ENCODE measurements at regions not wholly inside any gene's neighbourhood (a gene's known extent, or its start where the extent isn't known, plus 50 kb on each side); places are given as distances from the start of the nearest gene placed in this dataset.

DNA sequence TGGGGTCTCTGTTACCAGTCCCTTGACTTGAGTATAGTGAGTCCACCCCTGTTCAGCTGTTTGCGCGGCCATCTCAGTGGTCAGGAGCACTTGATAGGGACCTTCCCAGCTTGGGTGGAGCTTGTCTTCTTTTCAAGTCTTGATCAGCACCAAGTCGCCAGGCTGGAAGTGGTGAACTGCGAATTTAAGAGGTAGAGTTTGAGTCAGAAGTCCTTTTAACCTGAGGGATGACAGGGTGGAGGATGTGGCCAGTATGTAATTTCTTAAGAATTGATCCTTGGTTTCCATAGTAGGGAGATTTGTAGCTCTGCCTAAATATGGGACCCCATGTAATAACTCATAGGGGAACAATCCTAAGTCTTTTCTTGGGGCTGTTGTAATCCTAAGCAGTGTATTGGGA lies 86.3 kb upstream of the XCR1 start:
- no peak for DNase-seq (ENCODE audit: low spot score)

DNA sequence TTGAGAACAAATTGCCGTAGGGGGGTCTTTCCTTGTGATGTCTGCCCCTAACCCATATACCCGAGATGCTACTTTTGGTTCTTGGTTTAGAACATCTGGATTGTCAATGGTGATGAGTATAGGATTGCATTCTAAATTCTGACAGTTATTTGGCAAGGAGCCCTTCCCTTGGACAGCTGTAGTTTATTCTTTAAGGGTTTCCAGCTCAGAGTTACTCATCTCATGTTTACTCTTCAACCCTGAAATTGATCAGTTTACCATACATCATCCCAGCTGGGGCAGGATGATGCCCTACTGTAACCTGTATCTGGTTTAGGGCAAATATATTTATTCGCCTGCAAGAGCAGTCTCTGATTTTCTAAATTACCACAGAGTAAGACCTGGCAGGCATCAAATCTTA lies 85.7 kb upstream of the XCR1 start:
- DNase-seq (ENCODE audit: low spot score): no peak

- no peak for DNase-seq (ENCODE audit: low spot score)
Observed at GRCh38 chr3:46112296-46112695, 85.0 kb upstream of the XCR1 start.

DNA sequence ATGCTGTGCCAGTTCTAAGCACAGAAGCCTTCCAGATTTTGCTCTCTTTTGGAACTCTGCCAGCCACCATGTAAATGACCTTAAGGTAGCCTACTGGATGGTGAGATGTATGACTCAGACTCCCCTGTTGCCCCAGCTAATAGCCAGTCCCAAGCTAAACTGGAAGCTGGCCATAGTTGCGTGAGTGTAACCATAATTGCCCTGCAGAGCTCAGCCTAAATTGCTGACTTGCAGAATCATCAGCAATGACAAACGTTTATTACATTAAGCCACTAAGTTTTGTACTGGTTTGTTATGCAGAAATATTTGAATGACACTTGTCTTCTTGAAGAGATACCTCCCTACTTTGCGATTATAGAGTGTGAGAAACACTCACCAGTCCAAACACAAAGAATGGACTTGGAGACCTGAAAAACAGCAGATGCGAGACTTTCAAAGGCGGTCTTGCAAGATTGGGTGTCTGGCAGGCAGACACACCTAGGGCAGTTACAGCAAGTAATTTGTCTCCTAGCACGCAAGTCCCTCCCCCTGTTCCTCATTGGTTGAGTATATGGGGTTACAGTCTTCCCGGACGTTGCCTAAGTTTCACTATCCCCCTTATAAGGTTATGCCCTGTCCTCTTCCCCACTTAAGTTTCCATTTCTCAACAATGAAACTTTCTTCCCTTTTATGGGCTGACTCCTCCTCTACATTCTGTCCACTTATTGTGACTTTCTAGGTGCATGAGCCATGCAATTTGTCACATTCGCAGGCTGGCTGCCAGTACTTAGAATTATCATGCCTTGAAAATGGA lies 83.6 kb upstream of the XCR1 start:
- DNase-seq (ENCODE audit: low spot score): no peak

DNA sequence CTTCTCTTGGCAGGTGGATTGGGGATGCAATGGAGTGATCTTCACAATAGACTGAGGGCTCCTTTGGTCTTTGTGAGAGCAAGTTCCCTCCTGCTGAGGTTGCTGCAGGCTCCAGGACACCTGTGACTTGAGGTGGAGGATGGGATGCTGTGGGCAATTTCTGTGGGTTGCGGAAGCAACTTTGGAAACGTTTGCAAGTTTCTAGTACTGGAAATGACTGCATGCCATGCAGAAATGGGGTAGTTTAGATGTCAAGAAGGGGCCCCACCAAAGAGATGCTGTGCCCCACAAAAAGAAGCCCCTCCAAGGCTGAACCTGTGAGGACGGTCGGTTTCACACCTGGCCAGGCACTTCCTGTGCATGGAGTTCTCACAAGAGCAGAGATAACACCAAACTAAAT lies 80.4 kb upstream of the XCR1 start:
- DNase-seq (ENCODE audit: low spot score): no peak

DNA sequence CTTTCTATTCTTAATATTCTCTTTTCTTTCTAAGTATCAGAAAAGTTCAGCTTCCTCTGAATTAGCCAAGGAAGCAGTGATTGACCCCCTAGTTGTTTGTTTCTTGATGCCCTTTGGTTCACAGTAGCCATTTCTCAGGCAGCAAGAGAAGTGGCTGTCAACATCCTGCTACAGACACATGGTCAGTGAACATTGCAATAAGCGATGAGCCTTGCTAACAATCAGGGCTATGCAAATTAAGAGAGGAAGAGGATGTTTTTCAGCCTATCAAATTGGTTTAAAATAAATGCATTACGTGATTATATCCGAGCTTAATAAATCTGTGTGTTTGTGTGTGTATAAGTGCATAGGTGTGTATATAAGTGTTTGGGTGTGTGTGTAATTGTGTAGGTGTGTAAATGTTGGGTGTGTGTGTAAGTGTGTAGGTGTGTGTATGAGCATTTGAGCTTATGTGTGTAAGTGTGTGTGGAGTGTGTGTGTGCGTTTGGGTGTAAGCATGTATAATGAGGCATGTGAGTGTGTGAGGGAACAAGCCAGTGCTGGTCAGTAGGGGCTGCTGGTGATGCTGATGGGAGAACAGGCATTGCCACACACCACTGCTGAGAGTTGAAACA lies 78.1 kb upstream of the XCR1 start:
- DNase-seq (ENCODE audit: low spot score): no peak

GRCh38 chr3:46104706-46105105 lies 77.4 kb upstream of the XCR1 start:
- no peak for DNase-seq (ENCODE audit: low spot score)

DNA sequence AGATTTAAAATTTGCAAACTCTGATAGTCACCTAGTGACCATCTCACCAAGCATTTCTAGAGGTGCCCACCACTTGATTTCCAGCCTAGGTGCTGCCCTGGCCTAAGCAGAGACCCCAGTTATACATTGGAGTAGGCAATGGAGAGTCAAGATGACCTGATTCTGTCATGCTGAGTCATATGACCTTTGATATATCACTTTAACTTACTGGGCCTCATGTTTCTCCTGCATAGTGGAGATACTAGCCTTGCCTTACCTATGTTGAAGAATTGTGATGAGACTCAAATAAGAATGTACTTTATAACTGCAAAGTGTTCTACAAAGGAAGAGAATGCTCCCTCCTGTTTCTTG lies 75.5 kb upstream of the XCR1 start:
- DNase-seq (ENCODE audit: low spot score): no peak

DNA sequence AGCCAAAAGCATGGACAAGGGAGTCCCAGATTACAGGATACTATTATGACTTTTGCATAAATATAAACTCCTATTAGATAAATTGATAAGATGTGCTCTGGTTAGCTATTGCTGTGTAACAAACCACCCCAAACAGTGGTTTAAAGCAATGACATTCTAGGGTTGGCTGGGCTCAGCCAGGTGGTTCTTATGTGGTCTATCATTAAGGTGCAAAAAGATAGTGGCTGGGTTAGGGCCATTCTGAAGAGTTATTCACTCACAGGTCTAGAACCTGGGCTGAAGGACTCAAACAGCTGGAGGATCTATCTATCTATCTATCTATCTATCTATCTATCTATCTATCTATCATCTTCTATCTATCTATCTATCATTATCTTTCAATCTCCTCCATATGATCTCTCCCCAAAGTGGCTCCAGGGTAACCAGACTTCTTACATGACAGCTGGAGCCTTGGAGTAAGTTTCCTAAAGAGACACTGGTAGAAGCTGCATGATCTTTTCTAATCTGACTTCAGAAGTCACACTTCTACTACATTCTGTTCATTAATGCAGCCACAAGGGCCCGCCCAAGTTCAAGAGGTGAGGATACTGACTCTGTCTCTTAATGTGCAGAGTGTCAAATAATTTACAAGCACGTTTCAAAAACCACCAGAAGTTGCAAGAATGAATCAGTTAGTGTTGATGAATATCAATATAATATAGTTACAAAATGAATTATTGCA lies 74.9 kb upstream of the XCR1 start:
- DNase-seq (ENCODE audit: low spot score): no peak

DNA sequence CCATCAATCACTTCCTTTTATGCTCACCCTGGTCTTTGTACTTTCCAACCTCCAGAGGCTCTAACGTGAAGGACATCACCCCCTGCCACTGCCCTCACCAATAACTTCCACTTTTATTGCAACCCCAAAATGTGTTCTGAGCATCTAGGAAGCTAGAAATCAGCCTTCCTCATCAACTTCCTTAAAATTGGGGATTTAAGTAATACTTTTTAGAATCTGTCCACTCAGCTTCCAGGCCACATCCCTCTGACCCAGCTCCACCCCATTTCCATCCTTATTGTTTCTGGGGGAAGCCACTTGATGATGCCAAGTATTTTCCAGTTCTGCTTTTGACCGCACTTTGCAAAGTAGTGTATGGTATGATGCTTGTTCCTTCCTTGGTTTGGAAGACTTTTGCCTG lies 73.5 kb upstream of the XCR1 start:
- no peak for DNase-seq (ENCODE audit: low spot score)

DNA sequence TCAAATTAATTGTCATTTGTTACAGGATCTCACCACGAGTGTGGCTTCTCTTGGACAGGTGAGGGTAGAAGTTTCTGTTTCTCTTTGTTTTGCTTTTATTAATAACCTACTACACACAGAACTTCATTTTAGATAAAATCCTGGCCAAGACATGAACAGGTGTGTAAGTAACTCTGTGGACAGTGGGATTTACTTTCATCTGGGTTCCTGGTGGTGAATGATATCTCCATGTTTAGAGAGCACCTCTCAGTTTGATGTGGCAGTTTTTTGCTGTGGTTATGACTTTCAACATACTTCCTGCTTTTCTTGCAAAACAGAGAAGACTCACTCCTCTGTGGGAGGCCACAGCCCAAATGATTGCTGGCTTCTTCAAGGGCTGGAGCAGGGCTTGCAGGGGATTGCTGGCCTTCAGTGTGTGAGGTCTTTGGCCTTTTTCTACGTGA lies 71.1 kb upstream of the XCR1 start:
- no peak for DNase-seq (ENCODE audit: low spot score)

DNA sequence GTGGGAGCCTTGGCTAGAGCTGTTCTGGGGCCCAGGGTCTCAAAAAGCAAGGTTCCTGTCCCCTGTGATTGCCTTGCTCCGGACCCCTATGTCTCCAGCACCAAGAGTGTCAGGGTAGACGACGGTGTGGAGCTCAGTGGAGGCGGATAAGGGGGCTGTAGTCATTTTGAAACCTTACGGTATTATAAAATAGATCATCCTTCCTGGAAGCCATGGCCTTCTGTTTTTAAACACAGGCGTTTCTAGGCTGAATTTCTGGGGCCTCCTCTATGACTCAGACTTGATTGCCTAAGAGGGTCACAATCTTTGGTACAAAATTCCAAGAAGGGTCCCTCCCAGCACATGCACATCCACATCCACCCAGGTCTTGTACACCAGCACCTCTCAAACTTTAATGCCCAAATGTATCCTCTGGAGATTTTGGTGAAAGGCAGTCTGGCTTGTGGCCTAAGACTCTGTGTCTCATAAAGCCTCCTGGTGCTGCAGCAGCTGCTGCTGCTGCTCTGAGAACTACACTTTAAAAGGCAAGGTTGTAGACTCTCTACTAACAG lies 70.5 kb upstream of the XCR1 start:
- DNase-seq (ENCODE audit: low spot score): no peak

GRCh38 chr3:46096781-46097180 lies 69.5 kb upstream of the XCR1 start:
- no peak for DNase-seq (ENCODE audit: low spot score)

- DNase-seq (ENCODE audit: low spot score): no peak
Observed at GRCh38 chr3:46096336-46096735, 69.1 kb upstream of the XCR1 start.

DNA sequence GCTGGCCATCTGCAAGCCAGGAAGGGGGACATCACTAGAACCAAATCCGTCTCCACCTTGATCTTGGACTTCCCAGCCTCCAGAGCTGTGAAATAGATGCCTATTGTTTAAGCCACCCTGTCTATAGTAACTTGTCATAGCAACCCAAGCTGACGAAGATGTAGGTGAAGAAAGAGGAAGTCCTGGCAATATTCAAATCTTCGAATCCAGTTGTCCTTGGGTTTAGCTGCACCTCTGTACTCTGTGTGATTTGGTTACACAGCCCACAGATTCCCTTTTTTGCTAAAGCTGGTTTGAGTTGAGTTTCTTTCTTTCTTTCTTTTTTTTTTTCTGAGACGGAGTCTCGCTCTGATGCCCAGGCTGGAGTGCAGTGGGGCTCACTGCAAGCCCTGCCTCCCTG lies 68.0 kb upstream of the XCR1 start:
- no peak for DNase-seq (ENCODE audit: low spot score)

DNA sequence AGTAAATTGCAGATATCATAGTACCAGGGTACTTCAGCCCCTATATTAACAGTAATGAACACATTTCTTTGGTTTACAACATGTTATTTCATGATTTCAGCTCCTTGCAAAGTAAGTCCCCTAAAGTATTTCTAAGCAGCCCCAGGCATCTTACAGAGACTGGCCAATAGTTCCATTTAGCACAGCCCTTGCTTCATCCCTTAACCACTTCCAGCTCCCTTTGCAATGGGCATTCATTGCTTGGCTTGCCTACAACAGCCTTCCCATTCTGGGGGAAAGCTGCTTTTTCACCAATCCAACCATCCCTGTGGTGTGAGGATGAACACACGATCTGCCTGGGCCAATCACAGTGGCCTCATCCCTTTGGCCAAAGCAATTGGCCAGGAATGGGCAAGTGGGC lies 67.2 kb upstream of the XCR1 start:
- DNase-seq (ENCODE audit: low spot score): no peak

DNA sequence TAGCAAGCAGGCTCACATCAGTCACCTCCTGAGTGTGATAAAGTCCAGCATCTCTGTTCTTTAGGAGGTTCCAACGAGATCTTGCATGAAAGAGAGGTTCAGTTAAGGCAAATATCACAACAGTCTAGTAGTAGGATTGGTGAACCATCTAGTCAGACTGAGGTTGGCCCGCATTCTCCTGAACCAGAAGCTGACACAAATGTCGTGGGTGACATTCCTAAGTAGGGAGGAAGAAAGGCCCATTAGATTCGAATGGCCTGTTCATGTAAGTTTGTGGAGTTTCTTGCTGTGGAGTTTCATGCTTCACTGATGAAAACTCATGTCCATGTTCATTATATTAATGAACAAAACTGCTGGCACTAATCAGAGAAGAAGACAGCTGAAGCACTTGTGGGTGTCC lies 66.7 kb upstream of the XCR1 start:
- no peak for DNase-seq (ENCODE audit: low spot score)

DNA sequence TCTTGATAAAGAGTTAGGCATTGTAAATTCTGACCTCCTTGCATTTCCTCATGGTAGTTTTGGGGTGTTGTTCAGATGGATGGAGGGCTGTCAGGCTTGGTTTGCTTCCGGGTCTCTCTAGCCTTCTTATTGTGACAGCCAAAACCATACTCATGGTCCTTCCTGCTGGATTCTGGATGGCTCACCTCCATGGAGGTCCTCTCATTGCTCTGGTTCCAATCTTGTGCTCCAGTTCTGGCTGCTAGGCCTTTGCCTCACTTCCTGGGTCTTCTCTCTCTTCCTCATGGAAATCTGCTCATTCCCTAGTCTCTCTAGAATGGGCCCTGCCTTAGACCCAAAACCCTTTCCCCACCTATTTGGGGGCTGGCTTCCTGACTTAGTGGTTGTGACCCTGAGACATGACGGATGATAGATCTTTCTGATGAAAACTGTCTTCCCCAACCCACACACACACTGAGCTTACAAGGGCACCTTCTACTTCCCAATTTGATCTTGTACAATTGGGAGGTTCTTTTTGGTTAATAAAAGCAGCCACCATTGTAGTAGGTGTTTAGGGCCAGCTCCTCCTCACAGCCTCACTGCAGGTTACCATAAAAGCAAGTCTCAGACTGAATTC lies 66.2 kb upstream of the XCR1 start:
- no peak for DNase-seq (ENCODE audit: low spot score)

DNA sequence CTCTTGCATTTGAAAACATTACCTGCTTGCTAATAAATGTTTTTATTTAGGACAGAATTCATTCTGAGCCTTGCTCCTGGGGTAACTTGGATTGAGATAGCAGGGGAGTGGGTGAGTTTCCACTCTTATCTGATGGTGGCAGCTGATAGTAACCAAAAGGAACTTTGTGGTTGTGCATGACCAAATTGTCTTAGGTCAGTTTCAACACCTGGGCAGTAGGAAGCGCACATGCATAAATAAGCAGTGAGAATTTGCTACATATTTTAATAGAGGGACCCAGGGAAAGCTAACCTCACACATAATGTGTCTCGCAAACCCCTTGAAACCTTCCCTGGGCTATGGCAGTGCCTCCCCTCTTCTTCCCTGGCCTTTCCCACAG lies 65.4 kb upstream of the XCR1 start:
- no peak for DNase-seq (ENCODE audit: low spot score)

- no peak for DNase-seq (ENCODE audit: low spot score)
Observed at GRCh38 chr3:46091741-46092701, 64.7 kb upstream of the XCR1 start.

GRCh38 chr3:46091046-46091445 lies 63.8 kb upstream of the XCR1 start:
- no peak for DNase-seq (ENCODE audit: low spot score)

DNA sequence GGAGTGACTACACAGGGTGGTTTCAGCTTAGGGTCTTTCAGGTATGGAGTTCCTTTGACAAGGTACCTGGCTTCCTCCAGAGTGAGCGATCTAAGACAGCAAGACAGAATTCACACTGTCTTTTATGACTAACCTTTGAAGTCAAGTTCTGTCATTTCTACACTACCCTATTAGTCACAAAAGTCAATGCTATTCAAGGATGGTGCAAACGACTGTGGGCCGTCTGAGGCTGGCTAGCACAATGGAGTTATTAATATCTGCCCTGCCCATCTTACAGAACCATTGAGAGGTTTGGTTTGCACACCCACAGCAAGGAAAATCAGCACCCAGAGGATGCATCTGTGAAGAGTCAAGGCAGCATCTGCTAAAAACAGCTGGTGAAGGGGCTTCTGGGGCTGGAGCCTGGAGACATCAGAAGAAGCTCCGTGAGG lies 62.9 kb upstream of the XCR1 start:
- DNase-seq (ENCODE audit: low spot score): no peak

Measured in HuH-7 (cell line).